ENCODE measurements at regions not wholly inside any gene's neighbourhood (a gene's known extent, or its start where the extent isn't known, plus 50 kb on each side); places are given as distances from the start of the nearest gene placed in this dataset.

- TF ChIP-seq POLR2AphosphoS5 (IDR thresholded peaks at IDR 0.05; ENCODE audit: low read depth, low read length): no peak
- TF ChIP-seq SPI1 (IDR thresholded peaks at IDR 0.05; ENCODE audit: low read depth, low read length): no peak
- TF ChIP-seq PAX5 (IDR thresholded peaks at IDR 0.05; ENCODE audit: insufficient read depth, low read length, severe bottlenecking): no peak
- TF ChIP-seq POLR2A (IDR thresholded peaks at IDR 0.05; ENCODE audit: low read depth, low read length): no peak
These were observed 650.9 kb upstream of the PCDH10 start for GRCh38 chr4:132498215-132498614.

Measured in GM12891 (cell line).